Kidney epithelial cell (primary cell): ENCODE measurements at regions not wholly inside any gene's neighbourhood (a gene's known extent, or its start where the extent isn't known, plus 50 kb on each side); places are given as distances from the start of the nearest gene placed in this dataset.

ENCODE experiments used
- DNase-seq: peaks from one replicate; pipeline ENCODE4 v3.0.0-alpha.2; 2010; ENCODE audit warnings: low read depth
- H3K27me3 ChIP-seq: 2 replicates; pipeline ENCODE4 v1.6.0; 2011; ENCODE audit warnings: low read length; ENCODE audit not compliant: control insufficient read depth, insufficient read depth
- H3K36me3 ChIP-seq: 2 replicates; pipeline ENCODE4 v1.5.1; 2011; ENCODE audit warnings: low read length; ENCODE audit not compliant: control insufficient read depth, insufficient read depth
- H3K4me3 ChIP-seq: 2 replicates; pipeline ENCODE4 v1.5.1; 2011; ENCODE audit warnings: low read depth, mild to moderate bottlenecking, control low read depth, low read length
- CTCF ChIP-seq: IDR thresholded peaks from 2 replicates; pipeline ENCODE4 v1.5.1; 2011; ENCODE audit warnings: mild to moderate bottlenecking, moderate library complexity, low read length, control low read depth, inconsistent platforms; ENCODE audit not compliant: insufficient read depth, poor library complexity, severe bottlenecking

- no peak for TF ChIP-seq CTCF
- no peak overlapping the region for H3K4me3 ChIP-seq
- DNase-seq, result no peak
Measured at GRCh38 chr7:98795741-98796493, 73.9 kb downstream of the TMEM130 start.

More at GRCh38 chr7:98795741-98796493, 73.9 kb downstream of the TMEM130 start:
- Histone ChIP-seq H3K27me3 (no peaks in the 10 kb centered on the region), H3K36me3 (no peaks in the 10 kb centered on the region)
